A549 (cell line): ENCODE measurements at regions not wholly inside any gene's neighbourhood (a gene's known extent, or its start where the extent isn't known, plus 50 kb on each side); places are given as distances from the start of the nearest gene placed in this dataset.
A peak's percentile ranks its signal among the peaks of the same experiment; 100 is the strongest.

Experiments used
- ATAC-seq, 2 experiments: fragments of 200-7000 bp in 1 of 2; fragments of >200 bp in 1 of 2; cut with Nextera tagmentation in 1 of 2; cut with Tn5 transposase in 1 of 2; 3 replicates each; pipeline versions ENCODE4 v1.8.0 to v1.9.1; 2018 to 2020; ENCODE audit warnings: mild to moderate bottlenecking in 1 of 2, moderate library complexity in 1 of 2
- CTCF ChIA-PET: fragments of 300-600 bp; sonication (Branson Sonifier 250); formaldehyde crosslinking; extraction: SDS; loops from one replicate; lab custom pipeline; 2021; ENCODE audit warnings: antibody characterized with exemption, inconsistent platforms; lab: Yijun Ruan, JAX
- POLR2A ChIA-PET: fragments of 350-600 bp; formaldehyde crosslinking; extraction: SDS; loops from one replicate; lab custom pipeline; 2021; ENCODE audit warnings: antibody characterized with exemption, inconsistent platforms; lab: Yijun Ruan, JAX
- DNase-seq, 2 experiments: peaks; one replicate each; pipeline versions ENCODE4 v3.0.0 to v3.0.0-alpha.2; 2011 to 2016; ENCODE audit warnings: low read depth in 1 of 2, low spot score in 1 of 2
- FAIRE-seq: peaks from 2 replicates; lab custom pipeline; 2011; peaks lifted over from hg19 to GRCh38; lab: Jason Lieb, UNC
- H3K27ac ChIP-seq, 2 experiments: fragments of >200 bp; sonication (Bioruptor Twin); formaldehyde crosslinking; 3 replicates each; pipeline ENCODE4 v1.5.1; 2016 to 2017
- H3K4me1 ChIP-seq: fragments of >200 bp; sonication (Bioruptor Twin); formaldehyde crosslinking; 3 replicates; pipeline ENCODE4 v1.6.1; 2016
- H3K4me2 ChIP-seq: fragments of >200 bp; sonication (Bioruptor Twin); formaldehyde crosslinking; 3 replicates; pipeline ENCODE4 v1.6.1; 2016
- H3K4me3 ChIP-seq: fragments of >200 bp; sonication (Bioruptor Twin); formaldehyde crosslinking; 3 replicates; pipeline ENCODE4 v1.5.1; 2016
- H3K9me3 ChIP-seq: fragments of >200 bp; sonication (Bioruptor Twin); formaldehyde crosslinking; 3 replicates; pipeline ENCODE4 v1.6.1; 2016
- CHD4 ChIP-seq: fragments of 200-600 bp; sonication (generic); IDR thresholded peaks from 2 replicates; pipeline ENCODE4 v1.6.1; 2016; ENCODE audit warnings: antibody characterized with exemption, mild to moderate bottlenecking, borderline replicate concordance
- CTCF ChIP-seq: fragments of >200 bp; sonication (Bioruptor Twin); formaldehyde crosslinking; IDR thresholded peaks from 3 replicates; pipeline ENCODE4 v1.5.1; 2016
- FOXS1 ChIP-seq: fragments of 250-450 bp; sonication (Bioruptor Pico); IDR thresholded peaks from 2 replicates; pipeline ENCODE4 v1.5.0; 2020; ENCODE audit warnings: mild to moderate bottlenecking, moderate library complexity
- GATA3 ChIP-seq: IDR thresholded peaks from 2 replicates; pipeline ENCODE4 v1.6.1; 2012; ENCODE audit warnings: borderline replicate concordance
- HDAC2 ChIP-seq: fragments of 200-600 bp; sonication (generic); IDR thresholded peaks from 2 replicates; pipeline ENCODE4 v1.6.1; 2016
- HES2 ChIP-seq: fragments of >200 bp; sonication (Bioruptor Twin); formaldehyde crosslinking; IDR thresholded peaks from 2 replicates; pipeline ENCODE4 v1.6.1; 2016
- HEYL ChIP-seq: fragments of 250-450 bp; sonication (Bioruptor Pico); IDR thresholded peaks from 2 replicates; pipeline ENCODE4 v1.8.0; 2021; ENCODE audit warnings: mild to moderate bottlenecking, moderate library complexity
- JUN ChIP-seq, 2 experiments: fragments of >200 bp; sonication (Bioruptor Twin); formaldehyde crosslinking; IDR thresholded peaks; 2 replicates in 1 of 2; 3 replicates in 1 of 2; pipeline ENCODE4 v1.6.1; 2016 to 2017
- MAFK ChIP-seq: fragments of 450-650 bp; IDR thresholded peaks from 2 replicates; pipeline ENCODE4 v1.6.1; 2014; ENCODE audit not compliant: partially characterized antibody
- NFE2L2 ChIP-seq: fragments of 150-350 bp; conservative IDR thresholded peaks from 2 replicates; pipeline ENCODE4 v1.6.1; 2014; ENCODE audit warnings: low read length
- PHF8 ChIP-seq: fragments of 200-600 bp; sonication (generic); IDR thresholded peaks from 2 replicates; pipeline ENCODE4 v1.6.1; 2016; ENCODE audit warnings: low read depth, mild to moderate bottlenecking, antibody characterized with exemption, moderate library complexity, borderline replicate concordance
- RAD21 ChIP-seq, 2 experiments: fragments of >200 bp in 1 of 2; sonication (Bioruptor Twin) in 1 of 2; formaldehyde crosslinking in 1 of 2; IDR thresholded peaks in 1 of 2; conservative IDR thresholded peaks in 1 of 2; 2 replicates in 1 of 2; 3 replicates in 1 of 2; pipeline ENCODE4 v1.6.1; 2012 to 2018; ENCODE audit warnings: inconsistent platforms in 1 of 2
- RARB ChIP-seq: fragments of 250-450 bp; sonication (Bioruptor Pico); IDR thresholded peaks from 2 replicates; pipeline ENCODE4 v1.8.0; 2021; ENCODE audit warnings: mild to moderate bottlenecking, moderate library complexity
- REST ChIP-seq: fragments of 200-600 bp; sonication (generic); IDR thresholded peaks from 2 replicates; pipeline ENCODE4 v1.6.1; 2016; ENCODE audit warnings: antibody characterized with exemption, mild to moderate bottlenecking, moderate library complexity
- RNF2 ChIP-seq: fragments of 200-600 bp; sonication (generic); IDR thresholded peaks from 2 replicates; pipeline ENCODE4 v1.6.1; 2016; ENCODE audit warnings: low read depth, mild to moderate bottlenecking, antibody characterized with exemption, moderate library complexity, borderline replicate concordance
- ZC3H11A ChIP-seq: fragments of 450-650 bp; IDR thresholded peaks from 2 replicates; pipeline ENCODE4 v1.6.1; 2014; ENCODE audit warnings: antibody characterized with exemption, mild to moderate bottlenecking
- ZNF302 ChIP-seq: fragments of 250-450 bp; sonication (Bioruptor Pico); IDR thresholded peaks from 2 replicates; pipeline ENCODE4 v1.9.0; 2021; ENCODE audit warnings: inconsistent platforms, mild to moderate bottlenecking, moderate library complexity
- WGBS: methylation state at CpG from one replicate; pipeline ENCODE4 v1.1.6; 2017; ENCODE audit errors: missing lambda C conversion rate; 5-methylcytosine and 5-hydroxymethylcytosine counted together
- TF ChIP-seq, protein P1 (sequence below): fragments of >200 bp; sonication (Bioruptor Twin); formaldehyde crosslinking; IDR thresholded peaks from 3 replicates; pipeline ENCODE4 v1.6.1; 2016
- TF ChIP-seq, protein P2 (sequence below): IDR thresholded peaks from 2 replicates; pipeline ENCODE4 v1.6.1; 2012; ENCODE audit warnings: low read depth, borderline replicate concordance
- TF ChIP-seq, protein P3 (sequence below): fragments of 250-450 bp; sonication (Bioruptor Pico); IDR thresholded peaks from 2 replicates; pipeline ENCODE4 v1.5.0; 2021; ENCODE audit warnings: mild to moderate bottlenecking, moderate library complexity, borderline replicate concordance

DNA sequence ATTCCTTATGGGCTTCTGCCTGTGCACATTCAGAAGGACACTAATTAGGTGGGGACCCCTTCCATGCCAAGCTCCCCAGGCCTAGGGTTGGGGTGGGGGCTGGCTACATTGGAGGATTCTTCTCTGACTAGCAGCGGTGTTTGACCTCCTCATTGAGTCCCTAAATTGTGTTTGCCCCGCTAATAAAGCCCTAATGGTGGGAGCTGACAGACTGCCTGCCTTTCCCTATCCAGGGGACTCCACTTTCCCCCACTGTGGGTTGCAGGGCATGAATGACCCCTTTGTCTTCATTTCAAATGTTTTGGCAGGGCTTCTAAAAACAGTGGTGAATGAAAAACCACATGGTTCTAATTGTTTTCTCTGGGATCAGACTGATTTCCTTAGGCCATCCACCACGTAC lies 476.8 kb upstream of the CDH11 start (continued):
- TF ChIP-seq REST (no peak), ZC3H11A (no peak), HEYL (CRISPR knock-in tag) (no peak), RNF2 (no peak), CHD4 (no peak), FOXS1 (CRISPR knock-in tag) (no peak)

DNA sequence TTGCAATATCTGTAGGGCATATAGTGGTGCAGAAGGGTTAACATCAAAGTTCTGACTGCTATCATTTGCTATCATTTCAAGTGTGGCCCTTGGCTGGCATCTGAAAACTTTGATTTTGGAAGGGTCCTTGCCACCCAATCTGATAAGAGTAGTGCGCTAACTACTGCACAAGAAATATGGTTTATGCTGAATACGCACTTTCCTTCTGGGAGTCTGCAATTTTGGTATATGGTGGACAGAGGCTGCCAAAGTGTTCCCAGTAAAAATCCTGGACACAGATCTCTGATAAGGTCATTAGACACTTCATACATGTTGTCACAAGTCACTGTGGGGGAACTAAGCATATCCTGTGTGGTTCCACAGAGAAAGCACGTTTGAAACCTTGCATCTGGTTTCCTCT lies 461.6 kb upstream of the CDH11 start:
- ChIA-PET POLR2A (no interaction called here), CTCF (no interaction called here)
- H3K4me2 ChIP-seq, result no peak overlapping the region
- H3K4me1 ChIP-seq, result no peaks in the 10 kb centered on the region
- H3K9me3 ChIP-seq, result no peaks in the 10 kb centered on the region
- no peak for ATAC-seq
- H3K27ac ChIP-seq, result no peak overlapping the region
- 24% methylated on average over 3 of the region's 3 CpGs for WGBS
- TF ChIP-seq MAFK (peak; percentile 80), ZNF302 (CRISPR knock-in tag) (no peak), RAD21 (conservative IDR thresholded peaks at IDR 0.05 in 1 of 2, IDR thresholded peaks at IDR 0.05 in 1 of 2) (no peak)
- TF ChIP-seq, all 56 proteins: peak for 1
- no peak for DNase-seq
- no peak overlapping the region for H3K4me3 ChIP-seq
- FAIRE-seq, result no peak

- ATAC-seq, result no peak
- POLR2A ChIA-PET, result no interaction called here
- TF ChIP-seq, protein P1, sequence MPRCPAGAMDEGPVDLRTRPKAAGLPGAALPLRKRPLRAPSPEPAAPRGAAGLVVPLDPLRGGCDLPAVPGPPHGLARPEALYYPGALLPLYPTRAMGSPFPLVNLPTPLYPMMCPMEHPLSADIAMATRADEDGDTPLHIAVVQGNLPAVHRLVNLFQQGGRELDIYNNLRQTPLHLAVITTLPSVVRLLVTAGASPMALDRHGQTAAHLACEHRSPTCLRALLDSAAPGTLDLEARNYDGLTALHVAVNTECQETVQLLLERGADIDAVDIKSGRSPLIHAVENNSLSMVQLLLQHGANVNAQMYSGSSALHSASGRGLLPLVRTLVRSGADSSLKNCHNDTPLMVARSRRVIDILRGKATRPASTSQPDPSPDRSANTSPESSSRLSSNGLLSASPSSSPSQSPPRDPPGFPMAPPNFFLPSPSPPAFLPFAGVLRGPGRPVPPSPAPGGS, result no peak
- TF ChIP-seq HDAC2 (no peak), JUN (IDR thresholded peaks at IDR 0.05) (no peak), NFE2L2 (no peak), GATA3 (no peak), HEYL (CRISPR knock-in tag) (no peak), PHF8 (no peak), HES2 (no peak), FOXS1 (CRISPR knock-in tag) (no peak), RARB (no peak), CTCF (no peak), MAFK (no peak)
- TF ChIP-seq, protein P2, sequence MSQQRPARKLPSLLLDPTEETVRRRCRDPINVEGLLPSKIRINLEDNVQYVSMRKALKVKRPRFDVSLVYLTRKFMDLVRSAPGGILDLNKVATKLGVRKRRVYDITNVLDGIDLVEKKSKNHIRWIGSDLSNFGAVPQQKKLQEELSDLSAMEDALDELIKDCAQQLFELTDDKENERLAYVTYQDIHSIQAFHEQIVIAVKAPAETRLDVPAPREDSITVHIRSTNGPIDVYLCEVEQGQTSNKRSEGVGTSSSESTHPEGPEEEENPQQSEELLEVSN, result no peak
- TF ChIP-seq, protein P3, sequence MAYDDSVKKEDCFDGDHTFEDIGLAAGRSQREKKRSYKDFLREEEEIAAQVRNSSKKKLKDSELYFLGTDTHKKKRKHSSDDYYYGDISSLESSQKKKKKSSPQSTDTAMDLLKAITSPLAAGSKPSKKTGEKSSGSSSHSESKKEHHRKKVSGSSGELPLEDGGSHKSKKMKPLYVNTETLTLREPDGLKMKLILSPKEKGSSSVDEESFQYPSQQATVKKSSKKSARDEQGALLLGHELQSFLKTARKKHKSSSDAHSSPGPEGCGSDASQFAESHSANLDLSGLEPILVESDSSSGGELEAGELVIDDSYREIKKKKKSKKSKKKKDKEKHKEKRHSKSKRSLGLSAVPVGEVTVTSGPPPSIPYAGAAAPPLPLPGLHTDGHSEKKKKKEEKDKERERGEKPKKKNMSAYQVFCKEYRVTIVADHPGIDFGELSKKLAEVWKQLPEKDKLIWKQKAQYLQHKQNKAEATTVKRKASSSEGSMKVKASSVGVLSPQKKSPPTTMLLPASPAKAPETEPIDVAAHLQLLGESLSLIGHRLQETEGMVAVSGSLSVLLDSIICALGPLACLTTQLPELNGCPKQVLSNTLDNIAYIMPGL (CRISPR knock-in tag), result no peak
- CTCF ChIA-PET, result no interaction called here
- 0% methylated on average over 6 of the region's 6 CpGs for WGBS
- Histone ChIP-seq H3K9me3 (no peaks in the 10 kb centered on the region), H3K4me3 (no peak overlapping the region), H3K4me2 (no peak overlapping the region), H3K4me1 (no peaks in the 10 kb centered on the region), H3K27ac (no peak overlapping the region)
- no peak for DNase-seq
- FAIRE-seq, result no peak
Observed at GRCh38 chr16:65579050-65579449, 457.2 kb upstream of the CDH11 start.
